ENCODE measurements at regions not wholly inside any gene's neighbourhood (a gene's known extent, or its start where the extent isn't known, plus 50 kb on each side); places are given as distances from the start of the nearest gene placed in this dataset.

- Mint-ChIP-seq H3K27ac (ENCODE audit: low read depth, unreplicated experiment) (no peak overlapping the region), H3K36me3 (ENCODE audit: insufficient read depth, unreplicated experiment) (no peaks in the 10 kb centered on the region), H3K9me3 (ENCODE audit: unreplicated experiment) (no peaks in the 10 kb centered on the region), H3K27me3 (ENCODE audit: insufficient read depth, unreplicated experiment) (no peaks in the 10 kb centered on the region), H3K4me3 (ENCODE audit: unreplicated experiment) (no peak overlapping the region), H3K4me1 (ENCODE audit: insufficient read depth, unreplicated experiment) (peaks cover 4% of the 10 kb centered on the region)
- CTCF ChIA-PET, result no interaction called here
- DNase-seq (ENCODE audit: unreplicated experiment), result no peak
- no TSS peak for BruUV-seq (replicated peaks)
- TF ChIP-seq, protein P1, sequence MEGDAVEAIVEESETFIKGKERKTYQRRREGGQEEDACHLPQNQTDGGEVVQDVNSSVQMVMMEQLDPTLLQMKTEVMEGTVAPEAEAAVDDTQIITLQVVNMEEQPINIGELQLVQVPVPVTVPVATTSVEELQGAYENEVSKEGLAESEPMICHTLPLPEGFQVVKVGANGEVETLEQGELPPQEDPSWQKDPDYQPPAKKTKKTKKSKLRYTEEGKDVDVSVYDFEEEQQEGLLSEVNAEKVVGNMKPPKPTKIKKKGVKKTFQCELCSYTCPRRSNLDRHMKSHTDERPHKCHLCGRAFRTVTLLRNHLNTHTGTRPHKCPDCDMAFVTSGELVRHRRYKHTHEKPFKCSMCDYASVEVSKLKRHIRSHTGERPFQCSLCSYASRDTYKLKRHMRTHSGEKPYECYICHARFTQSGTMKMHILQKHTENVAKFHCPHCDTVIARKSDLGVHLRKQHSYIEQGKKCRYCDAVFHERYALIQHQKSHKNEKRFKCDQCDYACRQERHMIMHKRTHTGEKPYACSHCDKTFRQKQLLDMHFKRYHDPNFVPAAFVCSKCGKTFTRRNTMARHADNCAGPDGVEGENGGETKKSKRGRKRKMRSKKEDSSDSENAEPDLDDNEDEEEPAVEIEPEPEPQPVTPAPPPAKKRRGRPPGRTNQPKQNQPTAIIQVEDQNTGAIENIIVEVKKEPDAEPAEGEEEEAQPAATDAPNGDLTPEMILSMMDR (IDR thresholded peaks at IDR 0.05; ENCODE audit: unreplicated experiment), result no peak
- intact Hi-C loops (cut with micrococcal nuclease), result no loop called here
- POLR2A ChIA-PET, result interaction anchor here (1.0 kb wide), 1 partner anchor 14 kb away, joined by 3 read pairs; no protein-coding TSS in a partner anchor
Observed at GRCh38 chr4:128615197-128615596, 194.3 kb upstream of the JADE1 start.

- DNase-seq (ENCODE audit: unreplicated experiment), result no peak
- BruUV-seq (replicated peaks), result no TSS peak
- Mint-ChIP-seq H3K4me3 (ENCODE audit: unreplicated experiment) (no peak overlapping the region), H3K4me1 (ENCODE audit: insufficient read depth, unreplicated experiment) (peaks cover 27% of the 10 kb centered on the region), H3K36me3 (ENCODE audit: insufficient read depth, unreplicated experiment) (no peaks in the 10 kb centered on the region), H3K9me3 (ENCODE audit: unreplicated experiment) (no peaks in the 10 kb centered on the region), H3K27ac (ENCODE audit: low read depth, unreplicated experiment) (no peak overlapping the region), H3K27me3 (ENCODE audit: insufficient read depth, unreplicated experiment) (no peaks in the 10 kb centered on the region)
- POLR2A ChIA-PET, result no interaction called here
- TF ChIP-seq, protein P1 (IDR thresholded peaks at IDR 0.05; ENCODE audit: unreplicated experiment), result no peak
- intact Hi-C loops (cut with micrococcal nuclease), result no loop called here
- CTCF ChIA-PET, result interaction anchor here (0.6 to 1.2 kb wide), 5 partner anchors 19 to 214 kb away, joined by 3 to 4 read pairs (median 3); no protein-coding TSS in a partner anchor
Observed at GRCh38 chr4:128608006-128608405, 201.5 kb upstream of the JADE1 start.

- H3K9me3 Mint-ChIP-seq (ENCODE audit: unreplicated experiment), result no peaks in the 10 kb centered on the region
Observed at GRCh38 chr4:128606173-128606572, 203.3 kb upstream of the JADE1 start.

DNA sequence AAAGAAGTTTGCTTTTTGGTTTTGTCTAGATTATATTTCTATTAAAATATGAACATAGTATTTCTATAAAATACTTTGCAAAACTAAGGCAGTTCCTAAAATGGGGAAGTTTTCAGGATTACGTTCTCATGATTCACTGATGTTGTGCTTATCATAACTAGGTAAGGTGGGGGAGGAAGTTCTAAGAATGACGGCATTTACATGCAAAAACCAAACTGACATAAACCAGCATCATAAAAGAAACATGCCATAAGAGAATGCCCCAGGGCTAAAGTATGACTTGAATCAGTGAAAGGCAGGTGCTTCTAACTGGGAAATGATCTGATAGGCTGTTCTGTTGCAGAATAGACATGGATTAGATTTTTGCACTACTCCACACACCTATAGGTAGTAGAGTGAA, 204.7 kb upstream of the JADE1 start:
- Mint-ChIP-seq H3K27me3 (ENCODE audit: insufficient read depth, unreplicated experiment) (no peaks in the 10 kb centered on the region), H3K4me3 (ENCODE audit: unreplicated experiment) (no peak overlapping the region), H3K36me3 (ENCODE audit: insufficient read depth, unreplicated experiment) (no peaks in the 10 kb centered on the region), H3K27ac (ENCODE audit: low read depth, unreplicated experiment) (no peak overlapping the region), H3K4me1 (ENCODE audit: insufficient read depth, unreplicated experiment) (peaks cover 51% of the 10 kb centered on the region), H3K9me3 (ENCODE audit: unreplicated experiment) (no peaks in the 10 kb centered on the region)
- no TSS peak for BruUV-seq (replicated peaks)
- ChIA-PET CTCF (interaction anchor here (1.1 to 1.3 kb wide), 2 partner anchors 34 to 39 kb away, joined by 5 to 7 read pairs; no protein-coding TSS in a partner anchor), POLR2A (interaction anchor here (1.1 to 1.6 kb wide), 2 partner anchors 75 to 317 kb away, joined by 3 to 4 read pairs; partner anchors contain the start of gene PGRMC2)
- intact Hi-C loops (cut with micrococcal nuclease), result no loop called here
- TF ChIP-seq, protein P1 (IDR thresholded peaks at IDR 0.05; ENCODE audit: unreplicated experiment), result no peak
- DNase-seq (ENCODE audit: unreplicated experiment), result peak; percentile 39

More at GRCh38 chr4:128606173-128606572, 203.3 kb upstream of the JADE1 start:
- TF ChIP-seq, protein P1 (IDR thresholded peaks at IDR 0.05; ENCODE audit: unreplicated experiment), result no peak
- intact Hi-C loops (cut with micrococcal nuclease), result no loop called here
- BruUV-seq (replicated peaks), result no TSS peak
- peak; percentile 68 for DNase-seq (ENCODE audit: unreplicated experiment)
- Mint-ChIP-seq H3K4me3 (ENCODE audit: unreplicated experiment) (no peak overlapping the region), H3K27me3 (ENCODE audit: insufficient read depth, unreplicated experiment) (no peaks in the 10 kb centered on the region), H3K27ac (ENCODE audit: low read depth, unreplicated experiment) (no peak overlapping the region), H3K4me1 (ENCODE audit: insufficient read depth, unreplicated experiment) (peaks cover 39% of the 10 kb centered on the region), H3K36me3 (ENCODE audit: insufficient read depth, unreplicated experiment) (no peaks in the 10 kb centered on the region)
- ChIA-PET POLR2A (interaction anchor here (1.2 kb wide), 2 partner anchors 53 to 206 kb away, joined by 4 to 5 read pairs; no protein-coding TSS in a partner anchor), CTCF (interaction anchor here (0.7 kb wide), 1 partner anchor 205 kb away, joined by 3 read pairs; no protein-coding TSS in a partner anchor)

Measured in MCF 10A (cell line).